HCT116 (cell line): ENCODE measurements at regions not wholly inside any gene's neighbourhood (a gene's known extent, or its start where the extent isn't known, plus 50 kb on each side); places are given as distances from the start of the nearest gene placed in this dataset.

Source experiments
- ATAC-seq: fragments of 200-7000 bp; cut with Tn5 transposase; 2 replicates; pipeline ENCODE4 v1.9.1; 2020; ENCODE audit warnings: mild to moderate bottlenecking, moderate library complexity
- BruUV-seq: library from RNA; stranded (reverse); fragments of 400-500 nt; replicated peaks from 2 replicates; lab custom pipeline; 2021; lab: Mats Ljungman, UMichigan
- CTCF ChIA-PET: fragments of 300-600 bp; sonication (Branson Sonifier 250); formaldehyde crosslinking; loops from one replicate; lab custom pipeline; 2021; ENCODE audit warnings: antibody characterized with exemption; lab: Charles Lee
- POLR2A ChIA-PET: fragments of 300-600, 350-600 bp; sonication (Branson Sonifier 250); formaldehyde crosslinking; loops from one replicate; lab custom pipeline; 2021; ENCODE audit warnings: antibody characterized with exemption; lab: Charles Lee
- RAD21 ChIA-PET, 2 experiments: fragments of 300-600 bp; sonication (Branson Sonifier 250); formaldehyde crosslinking; loops; one replicate each; lab custom pipeline; 2023; ENCODE audit warnings: low total read pairs in 2 of 2; ENCODE audit not compliant: uncharacterized antibody in 2 of 2, unreplicated experiment in 2 of 2, low non-redundant PET in 1 of 2; lab: Charles Lee
- DNase-seq: peaks from one replicate; pipeline ENCODE4 v3.0.0-alpha.2; 2010; ENCODE audit warnings: low read depth, low spot score
- H2AFZ ChIP-seq: fragments of 200-600 bp; shearing (Covaris generic), sonication (generic); 2 replicates; pipeline ENCODE4 v1.6.1; 2017; ENCODE audit warnings: low read depth, mixed run types, mixed read lengths, antibody characterized with exemption, low read length; ENCODE audit not compliant: poor library complexity, severe bottlenecking
- H3K27ac ChIP-seq: 2 replicates; pipeline ENCODE4 v1.5.1; 2012; ENCODE audit warnings: low read depth, low read length
- H3K27me3 ChIP-seq: fragments of 200-600 bp; sonication (generic); 2 replicates; pipeline ENCODE4 v1.6.1; 2016; ENCODE audit warnings: mixed run types, low read length, mixed read lengths; ENCODE audit not compliant: insufficient read depth
- H3K36me3 ChIP-seq, 2 experiments: fragments of 200-500 bp in 1 of 2; fragments of 200-600 bp in 1 of 2; sonication (Bioruptor generic) in 1 of 2; sonication (generic) in 1 of 2; 2 replicates each; pipeline versions ENCODE4 v1.5.1 to v1.6.1; 2014 to 2016; ENCODE audit warnings: low read length in 2 of 2, inconsistent platforms in 1 of 2, mixed read lengths in 1 of 2, mixed run types in 1 of 2; ENCODE audit not compliant: insufficient read depth in 2 of 2, control insufficient read depth in 1 of 2
- H3K4me1 ChIP-seq, 2 experiments: fragments of 200-600 bp in 1 of 2; sonication (generic) in 1 of 2; 2 replicates each; pipeline versions ENCODE4 v1.5.1 to v1.6.1; 2012 to 2017; ENCODE audit warnings: low read length in 2 of 2, inconsistent platforms in 1 of 2, mild to moderate bottlenecking in 1 of 2, mixed read lengths in 1 of 2, mixed run types in 1 of 2, moderate library complexity in 1 of 2; ENCODE audit not compliant: insufficient read depth in 2 of 2, control insufficient read depth in 1 of 2
- H3K4me2 ChIP-seq: fragments of 200-600 bp; sonication (generic); 2 replicates; pipeline ENCODE4 v1.6.1; 2017; ENCODE audit warnings: mixed run types, low read length, mixed read lengths
- H3K4me3 ChIP-seq, 2 experiments: fragments of 200-600 bp in 1 of 2; sonication (generic) in 1 of 2; replicated peaks in 1 of 2; 2 replicates each; pipeline ENCODE4 v1.5.1; 2011 to 2016; ENCODE audit warnings: low read length in 2 of 2, control low read depth in 1 of 2, low read depth in 1 of 2, mild to moderate bottlenecking in 1 of 2, mixed read lengths in 1 of 2, mixed run types in 1 of 2
- H3K79me2 ChIP-seq: fragments of 200-600 bp; sonication (generic); 2 replicates; pipeline ENCODE4 v1.6.1; 2017; ENCODE audit warnings: mild to moderate bottlenecking, mixed run types, low read length, moderate library complexity, mixed read lengths; ENCODE audit not compliant: insufficient read depth
- H3K9ac ChIP-seq: fragments of 200-600 bp; sonication (generic); 2 replicates; pipeline ENCODE4 v1.6.1; 2016; ENCODE audit warnings: low read length, mixed read lengths
- H3K9me2 ChIP-seq: fragments of 200-600 bp; sonication (generic), shearing (Covaris generic); 2 replicates; pipeline ENCODE4 v1.6.1; 2017; ENCODE audit warnings: mixed run types, mild to moderate bottlenecking, moderate library complexity; ENCODE audit not compliant: insufficient read depth
- H3K9me3 ChIP-seq, 2 experiments: fragments of 200-500 bp in 1 of 2; fragments of 200-600 bp in 1 of 2; sonication (Bioruptor generic) in 1 of 2; sonication (generic) in 1 of 2; 2 replicates each; pipeline ENCODE4 v1.6.1; 2014 to 2017; ENCODE audit warnings: low read length in 2 of 2, mixed read lengths in 2 of 2, inconsistent platforms in 1 of 2, low read depth in 1 of 2, mild to moderate bottlenecking in 1 of 2, mixed run types in 1 of 2, moderate library complexity in 1 of 2; ENCODE audit not compliant: control insufficient read depth in 1 of 2, insufficient read depth in 1 of 2
- H4K20me1 ChIP-seq: fragments of 200-600 bp; sonication (generic), shearing (Covaris generic); 2 replicates; pipeline ENCODE4 v1.6.1; 2017; ENCODE audit warnings: mixed run types, mild to moderate bottlenecking, moderate library complexity; ENCODE audit not compliant: insufficient read depth
- CBX3 ChIP-seq: IDR thresholded peaks from 2 replicates; pipeline ENCODE4 v1.6.1; 2012; ENCODE audit warnings: low read depth
- CEBPB ChIP-seq: IDR thresholded peaks from 2 replicates; pipeline ENCODE4 v1.6.1; 2012; ENCODE audit warnings: low read depth
- EGR1 ChIP-seq: IDR thresholded peaks from 2 replicates; pipeline ENCODE4 v1.6.1; 2012; ENCODE audit warnings: low read depth
- EZH2phosphoT487 ChIP-seq: fragments of 200-600 bp; IDR thresholded peaks from 2 replicates; pipeline ENCODE4 v1.6.1; 2018; ENCODE audit warnings: antibody characterized with exemption, borderline replicate concordance
- POLR2AphosphoS5 ChIP-seq: IDR thresholded peaks from 2 replicates; pipeline ENCODE4 v1.6.1; 2011; ENCODE audit warnings: mild to moderate bottlenecking, low read depth, low read length, moderate library complexity
- RAD21 ChIP-seq: IDR thresholded peaks from 2 replicates; pipeline ENCODE4 v1.6.1; 2012; ENCODE audit warnings: low read depth, mild to moderate bottlenecking
- SIN3A ChIP-seq: IDR thresholded peaks from 2 replicates; pipeline ENCODE4 v1.6.1; 2012; ENCODE audit warnings: low read depth
- SP1 ChIP-seq: IDR thresholded peaks from 2 replicates; pipeline ENCODE4 v1.6.1; 2012; ENCODE audit warnings: low read depth
- SRF ChIP-seq: IDR thresholded peaks from 2 replicates; pipeline ENCODE4 v1.6.1; 2012; ENCODE audit warnings: low read depth
- YY1 ChIP-seq: IDR thresholded peaks from 2 replicates; pipeline ENCODE4 v1.6.1; 2011; ENCODE audit warnings: low read length, low read depth, moderate library complexity, mild to moderate bottlenecking; ENCODE audit not compliant: insufficient replicate concordance; ENCODE audit errors: extremely low read depth
- ZFX ChIP-seq: fragments of 450-650 bp; IDR thresholded peaks from 2 replicates; pipeline ENCODE4 v1.6.1; 2017
- intact Hi-C: fragments of 100-400 bp; cut with micrococcal nuclease; formaldehyde crosslinking; loops from 2 replicates; pipeline ENCODE4 v1.10.0; 2022
- TF ChIP-seq, protein P1 (sequence below): IDR thresholded peaks from 2 replicates; pipeline ENCODE4 v1.6.1; 2012
- TF ChIP-seq, protein P2 (sequence below): IDR thresholded peaks from 2 replicates; pipeline ENCODE4 v1.6.1; 2012; ENCODE audit warnings: low read depth
- TF ChIP-seq, protein P3 (sequence below): IDR thresholded peaks from 2 replicates; pipeline ENCODE4 v1.6.1; 2011; ENCODE audit warnings: mild to moderate bottlenecking, low read length, moderate library complexity; ENCODE audit not compliant: insufficient replicate concordance; ENCODE audit errors: extremely low read depth
- TF ChIP-seq, protein P4 (sequence below): IDR thresholded peaks from 2 replicates; pipeline ENCODE4 v1.6.1; 2012

DNA sequence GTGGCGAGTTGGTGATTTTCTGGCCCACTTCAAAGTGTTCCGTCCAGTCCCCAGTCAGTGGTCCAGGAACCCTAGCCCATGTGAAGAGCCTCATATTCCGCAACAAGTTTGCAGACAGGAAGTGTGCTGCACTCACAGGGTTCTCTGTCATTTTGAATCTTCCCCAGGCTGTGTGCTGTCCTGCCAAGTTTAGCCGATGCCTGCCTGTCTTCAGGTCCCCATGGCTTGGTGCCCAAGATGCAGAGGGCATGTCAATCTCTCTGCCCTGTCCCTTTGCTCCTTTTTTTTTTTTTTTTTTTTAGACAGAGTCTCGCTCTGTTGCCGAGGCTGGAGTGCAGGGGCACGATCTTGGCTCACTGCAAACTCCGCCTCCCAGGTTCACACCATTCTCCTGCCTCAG lies 69.9 kb upstream of the ATXN1 start:
- no peak overlapping the region for H2AFZ ChIP-seq

DNA sequence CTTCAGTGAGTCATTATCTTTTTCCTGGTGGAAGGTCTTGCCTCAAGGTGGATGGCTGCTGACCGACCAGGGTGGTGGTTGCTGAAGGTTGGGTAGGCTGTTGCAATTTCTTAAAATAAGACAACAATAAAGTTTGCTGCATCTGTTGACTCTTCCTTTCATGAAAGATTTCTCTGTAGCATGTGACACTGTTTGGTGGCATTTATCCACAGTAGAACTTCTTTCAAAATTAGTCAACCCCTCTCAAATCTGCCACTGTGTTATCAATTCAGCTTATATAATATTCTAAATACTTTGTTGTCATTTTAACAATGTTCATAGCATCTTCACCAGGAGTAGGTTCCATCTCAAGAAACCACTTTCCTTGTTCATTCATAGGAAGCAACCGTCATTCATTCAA lies 66.8 kb upstream of the ATXN1 start:
- H3K27ac ChIP-seq, result no peak overlapping the region
- no peaks in the 10 kb centered on the region for H3K27me3 ChIP-seq
- no TSS peak for BruUV-seq
- H3K4me3 ChIP-seq, result no peak overlapping the region
- H3K9me2 ChIP-seq, result no peaks in the 10 kb centered on the region
- no peak overlapping the region for H3K4me2 ChIP-seq
- ATAC-seq (no peak), DNase-seq (no peak)
- RAD21 ChIA-PET, result no interaction called here
- no peaks in the 10 kb centered on the region for H3K79me2 ChIP-seq
- no peak overlapping the region for H3K9ac ChIP-seq
- H2AFZ ChIP-seq, result no peak overlapping the region
- POLR2A ChIA-PET, result no interaction called here
- no peaks in the 10 kb centered on the region for H3K36me3 ChIP-seq
- H4K20me1 ChIP-seq, result no peaks in the 10 kb centered on the region
- intact Hi-C loops, result no loop called here
- CTCF ChIA-PET, result no interaction called here
- no peaks in the 10 kb centered on the region for H3K9me3 ChIP-seq
- no peaks in the 10 kb centered on the region for H3K4me1 ChIP-seq
- TF ChIP-seq CEBPB (no peak), CBX3 (no peak), YY1 (no peak), EZH2phosphoT487 (no peak), SRF (no peak), SIN3A (no peak), EGR1 (no peak), ZFX (no peak), RAD21 (no peak), POLR2AphosphoS5 (no peak), SP1 (no peak)
- TF ChIP-seq, protein P1, sequence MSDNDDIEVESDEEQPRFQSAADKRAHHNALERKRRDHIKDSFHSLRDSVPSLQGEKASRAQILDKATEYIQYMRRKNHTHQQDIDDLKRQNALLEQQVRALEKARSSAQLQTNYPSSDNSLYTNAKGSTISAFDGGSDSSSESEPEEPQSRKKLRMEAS, result no peak
- TF ChIP-seq, protein P2, sequence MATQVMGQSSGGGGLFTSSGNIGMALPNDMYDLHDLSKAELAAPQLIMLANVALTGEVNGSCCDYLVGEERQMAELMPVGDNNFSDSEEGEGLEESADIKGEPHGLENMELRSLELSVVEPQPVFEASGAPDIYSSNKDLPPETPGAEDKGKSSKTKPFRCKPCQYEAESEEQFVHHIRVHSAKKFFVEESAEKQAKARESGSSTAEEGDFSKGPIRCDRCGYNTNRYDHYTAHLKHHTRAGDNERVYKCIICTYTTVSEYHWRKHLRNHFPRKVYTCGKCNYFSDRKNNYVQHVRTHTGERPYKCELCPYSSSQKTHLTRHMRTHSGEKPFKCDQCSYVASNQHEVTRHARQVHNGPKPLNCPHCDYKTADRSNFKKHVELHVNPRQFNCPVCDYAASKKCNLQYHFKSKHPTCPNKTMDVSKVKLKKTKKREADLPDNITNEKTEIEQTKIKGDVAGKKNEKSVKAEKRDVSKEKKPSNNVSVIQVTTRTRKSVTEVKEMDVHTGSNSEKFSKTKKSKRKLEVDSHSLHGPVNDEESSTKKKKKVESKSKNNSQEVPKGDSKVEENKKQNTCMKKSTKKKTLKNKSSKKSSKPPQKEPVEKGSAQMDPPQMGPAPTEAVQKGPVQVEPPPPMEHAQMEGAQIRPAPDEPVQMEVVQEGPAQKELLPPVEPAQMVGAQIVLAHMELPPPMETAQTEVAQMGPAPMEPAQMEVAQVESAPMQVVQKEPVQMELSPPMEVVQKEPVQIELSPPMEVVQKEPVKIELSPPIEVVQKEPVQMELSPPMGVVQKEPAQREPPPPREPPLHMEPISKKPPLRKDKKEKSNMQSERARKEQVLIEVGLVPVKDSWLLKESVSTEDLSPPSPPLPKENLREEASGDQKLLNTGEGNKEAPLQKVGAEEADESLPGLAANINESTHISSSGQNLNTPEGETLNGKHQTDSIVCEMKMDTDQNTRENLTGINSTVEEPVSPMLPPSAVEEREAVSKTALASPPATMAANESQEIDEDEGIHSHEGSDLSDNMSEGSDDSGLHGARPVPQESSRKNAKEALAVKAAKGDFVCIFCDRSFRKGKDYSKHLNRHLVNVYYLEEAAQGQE, result no peak
- TF ChIP-seq, protein P3, sequence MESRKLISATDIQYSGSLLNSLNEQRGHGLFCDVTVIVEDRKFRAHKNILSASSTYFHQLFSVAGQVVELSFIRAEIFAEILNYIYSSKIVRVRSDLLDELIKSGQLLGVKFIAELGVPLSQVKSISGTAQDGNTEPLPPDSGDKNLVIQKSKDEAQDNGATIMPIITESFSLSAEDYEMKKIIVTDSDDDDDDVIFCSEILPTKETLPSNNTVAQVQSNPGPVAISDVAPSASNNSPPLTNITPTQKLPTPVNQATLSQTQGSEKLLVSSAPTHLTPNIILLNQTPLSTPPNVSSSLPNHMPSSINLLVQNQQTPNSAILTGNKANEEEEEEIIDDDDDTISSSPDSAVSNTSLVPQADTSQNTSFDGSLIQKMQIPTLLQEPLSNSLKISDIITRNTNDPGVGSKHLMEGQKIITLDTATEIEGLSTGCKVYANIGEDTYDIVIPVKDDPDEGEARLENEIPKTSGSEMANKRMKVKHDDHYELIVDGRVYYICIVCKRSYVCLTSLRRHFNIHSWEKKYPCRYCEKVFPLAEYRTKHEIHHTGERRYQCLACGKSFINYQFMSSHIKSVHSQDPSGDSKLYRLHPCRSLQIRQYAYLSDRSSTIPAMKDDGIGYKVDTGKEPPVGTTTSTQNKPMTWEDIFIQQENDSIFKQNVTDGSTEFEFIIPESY, result no peak
- TF ChIP-seq, protein P4, sequence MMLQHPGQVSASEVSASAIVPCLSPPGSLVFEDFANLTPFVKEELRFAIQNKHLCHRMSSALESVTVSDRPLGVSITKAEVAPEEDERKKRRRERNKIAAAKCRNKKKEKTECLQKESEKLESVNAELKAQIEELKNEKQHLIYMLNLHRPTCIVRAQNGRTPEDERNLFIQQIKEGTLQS, result no peak

More for the DNA sequence above, 69.9 kb upstream of the ATXN1 start:
- ATAC-seq (no peak), DNase-seq (no peak)
- ChIA-PET CTCF (no interaction called here), RAD21 (no interaction called here), POLR2A (no interaction called here)
- BruUV-seq, result no TSS peak
- no peaks in the 10 kb centered on the region for H4K20me1 ChIP-seq
- no peaks in the 10 kb centered on the region for H3K9me3 ChIP-seq
- no peak overlapping the region for H3K27ac ChIP-seq
- H3K27me3 ChIP-seq, result no peaks in the 10 kb centered on the region
- no peaks in the 10 kb centered on the region for H3K9me2 ChIP-seq
- H3K9ac ChIP-seq, result no peak overlapping the region
- no peak overlapping the region for H3K4me2 ChIP-seq
- H3K79me2 ChIP-seq, result no peaks in the 10 kb centered on the region
- H3K4me1 ChIP-seq, result no peaks in the 10 kb centered on the region
- intact Hi-C loops, result no loop called here
- H3K36me3 ChIP-seq, result no peaks in the 10 kb centered on the region
- no peak overlapping the region for H3K4me3 ChIP-seq
- no peak for TF ChIP-seq POLR2AphosphoS5
- TF ChIP-seq, all 23 proteins: peak for 0
